Neural progenitor cell (in vitro differentiated cells): ENCODE measurements at regions not wholly inside any gene's neighbourhood (a gene's known extent, or its start where the extent isn't known, plus 50 kb on each side); places are given as distances from the start of the nearest gene placed in this dataset.
A peak's percentile ranks its signal among the peaks of the same experiment; 100 is the strongest.

Source experiments
- DNase-seq: peaks from one replicate; pipeline ENCODE4 v3.0.0-alpha.2; 2016; ENCODE audit warnings: low spot score
- H2AFZ ChIP-seq: fragments of 200-600 bp; sonication (generic); replicated peaks from 2 replicates; pipeline ENCODE4 v1.6.1; 2016; ENCODE audit warnings: antibody characterized with exemption
- H3F3A ChIP-seq: fragments of 200-600 bp; sonication (generic); 2 replicates; pipeline ENCODE4 v1.6.1; 2016; ENCODE audit warnings: antibody characterized with exemption, low read depth
- H3K27ac ChIP-seq: fragments of 200-600 bp; sonication (generic); 2 replicates; pipeline ENCODE4 v1.5.1; 2016; ENCODE audit warnings: mild to moderate bottlenecking
- H3K27me3 ChIP-seq: fragments of 200-600 bp; sonication (generic); 2 replicates; pipeline ENCODE4 v1.6.1; 2016; ENCODE audit warnings: mild to moderate bottlenecking, moderate library complexity
- H3K36me3 ChIP-seq: fragments of 200-600 bp; sonication (generic); 2 replicates; pipeline ENCODE4 v1.5.1; 2016
- H3K4me1 ChIP-seq: fragments of 200-600 bp; sonication (generic); 2 replicates; pipeline ENCODE4 v1.6.1; 2016; ENCODE audit warnings: mixed run types
- H3K4me2 ChIP-seq: fragments of 200-600 bp; sonication (generic); 2 replicates; pipeline ENCODE4 v1.6.1; 2016
- H3K4me3 ChIP-seq: fragments of 200-600 bp; sonication (generic); 2 replicates; pipeline ENCODE4 v1.5.1; 2016
- H3K79me2 ChIP-seq: fragments of 200-600 bp; sonication (generic); 2 replicates; pipeline ENCODE4 v1.6.1; 2016; ENCODE audit warnings: low read depth
- H3K9ac ChIP-seq: fragments of 200-600 bp; sonication (generic); 2 replicates; pipeline ENCODE4 v1.6.1; 2016
- H3K9me3 ChIP-seq: fragments of 200-600 bp; sonication (generic); 2 replicates; pipeline ENCODE4 v1.5.1; 2016; ENCODE audit warnings: low read depth
- H4K20me1 ChIP-seq: fragments of 200-600 bp; sonication (generic); 2 replicates; pipeline ENCODE4 v1.6.1; 2016; ENCODE audit warnings: low read depth
- H3K27ac Mint-ChIP-seq: 3 replicates; pipeline ENCODE4 v1.8.0; 2021; ENCODE audit warnings: mixed read lengths
- H3K27me3 Mint-ChIP-seq: 2 replicates; pipeline ENCODE4 v1.8.0; 2022; ENCODE audit warnings: low read depth, mild to moderate bottlenecking, inconsistent platforms, moderate library complexity, mixed read lengths; ENCODE audit not compliant: insufficient read depth
- H3K36me3 Mint-ChIP-seq: 3 replicates; pipeline ENCODE4 v1.8.0; 2021; ENCODE audit warnings: mixed read lengths
- H3K4me1 Mint-ChIP-seq: 3 replicates; pipeline ENCODE4 v1.8.0; 2021; ENCODE audit warnings: mixed read lengths
- H3K4me3 Mint-ChIP-seq: 3 replicates; pipeline ENCODE4 v1.8.0; 2021; ENCODE audit warnings: mild to moderate bottlenecking, moderate library complexity, mixed read lengths
- H3K9me3 Mint-ChIP-seq: 3 replicates; pipeline ENCODE4 v1.8.0; 2020; ENCODE audit warnings: mixed read lengths
- EZH2 ChIP-seq: fragments of 200-600 bp; sonication (generic); IDR thresholded peaks from 2 replicates; pipeline ENCODE4 v1.6.1; 2017; ENCODE audit warnings: antibody characterized with exemption, mild to moderate bottlenecking, moderate library complexity
- EZH2phosphoT487 ChIP-seq: fragments of 200-600 bp; sonication (generic); IDR thresholded peaks from 2 replicates; pipeline ENCODE4 v1.6.1; 2017; ENCODE audit warnings: antibody characterized with exemption
- TF ChIP-seq, protein P1 (sequence below): fragments of 200-600 bp; sonication (generic); IDR thresholded peaks from 2 replicates; pipeline ENCODE4 v1.5.1; 2017; ENCODE audit warnings: antibody characterized with exemption, mild to moderate bottlenecking

DNA sequence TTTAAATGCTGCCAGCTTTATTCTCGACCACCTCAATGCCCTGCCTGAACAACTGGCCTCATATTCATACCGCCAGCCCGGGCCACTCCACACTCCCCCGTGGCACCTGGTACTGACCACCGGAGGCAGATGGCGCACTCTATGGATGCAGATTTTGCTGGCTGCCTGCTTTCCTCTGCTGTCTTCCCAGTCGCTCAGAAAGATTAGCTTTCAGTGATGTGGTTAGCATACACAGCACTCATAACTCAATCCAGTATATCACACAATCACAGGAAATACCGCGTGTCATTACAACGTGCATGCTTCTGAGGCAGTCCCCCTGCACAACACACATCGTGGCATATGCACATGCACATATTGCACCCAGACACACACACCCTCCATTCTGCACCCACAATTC, 147.2 kb upstream of the BCOR start:
- Mint-ChIP-seq H3K9me3 (peaks cover 5% of the 10 kb centered on the region), H3K36me3 (no peaks in the 10 kb centered on the region), H3K27ac (no peak overlapping the region), H3K4me1 (peaks cover 36% of the 10 kb centered on the region), H3K27me3 (peaks cover 2% of the 10 kb centered on the region), H3K4me3 (no peak overlapping the region)
- Histone ChIP-seq H3K27ac (no peak overlapping the region), H3K4me2 (no peak overlapping the region), H4K20me1 (no peaks in the 10 kb centered on the region), H3F3A (peaks cover 5% of the 10 kb centered on the region), H3K4me3 (no peak overlapping the region), H3K9ac (no peak overlapping the region), H2AFZ (no peak overlapping the region), H3K4me1 (peaks cover 22% of the 10 kb centered on the region), H3K27me3 (no peaks in the 10 kb centered on the region), H3K36me3 (no peaks in the 10 kb centered on the region), H3K79me2 (no peaks in the 10 kb centered on the region), H3K9me3 (no peaks in the 10 kb centered on the region)
- peak; percentile 40 for DNase-seq
- TF ChIP-seq, protein P1, sequence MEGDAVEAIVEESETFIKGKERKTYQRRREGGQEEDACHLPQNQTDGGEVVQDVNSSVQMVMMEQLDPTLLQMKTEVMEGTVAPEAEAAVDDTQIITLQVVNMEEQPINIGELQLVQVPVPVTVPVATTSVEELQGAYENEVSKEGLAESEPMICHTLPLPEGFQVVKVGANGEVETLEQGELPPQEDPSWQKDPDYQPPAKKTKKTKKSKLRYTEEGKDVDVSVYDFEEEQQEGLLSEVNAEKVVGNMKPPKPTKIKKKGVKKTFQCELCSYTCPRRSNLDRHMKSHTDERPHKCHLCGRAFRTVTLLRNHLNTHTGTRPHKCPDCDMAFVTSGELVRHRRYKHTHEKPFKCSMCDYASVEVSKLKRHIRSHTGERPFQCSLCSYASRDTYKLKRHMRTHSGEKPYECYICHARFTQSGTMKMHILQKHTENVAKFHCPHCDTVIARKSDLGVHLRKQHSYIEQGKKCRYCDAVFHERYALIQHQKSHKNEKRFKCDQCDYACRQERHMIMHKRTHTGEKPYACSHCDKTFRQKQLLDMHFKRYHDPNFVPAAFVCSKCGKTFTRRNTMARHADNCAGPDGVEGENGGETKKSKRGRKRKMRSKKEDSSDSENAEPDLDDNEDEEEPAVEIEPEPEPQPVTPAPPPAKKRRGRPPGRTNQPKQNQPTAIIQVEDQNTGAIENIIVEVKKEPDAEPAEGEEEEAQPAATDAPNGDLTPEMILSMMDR, result peak; percentile 23
- TF ChIP-seq EZH2phosphoT487, result no peak

GRCh38 chrX:40243755-40244515, 146.2 kb upstream of the BCOR start:
- Histone ChIP-seq H4K20me1 (no peaks in the 10 kb centered on the region), H3K27ac (no peak overlapping the region), H3K79me2 (no peaks in the 10 kb centered on the region), H3K4me1 (peaks cover 22% of the 10 kb centered on the region), H3K27me3 (no peaks in the 10 kb centered on the region), H3K9me3 (no peaks in the 10 kb centered on the region), H3K36me3 (no peaks in the 10 kb centered on the region), H3F3A (peaks cover 5% of the 10 kb centered on the region), H3K9ac (no peak overlapping the region), H2AFZ (no peak overlapping the region), H3K4me3 (no peak overlapping the region), H3K4me2 (peak overlapping the region; percentile 11)
- H3K27me3 Mint-ChIP-seq, result peaks cover 2% of the 10 kb centered on the region
- TF ChIP-seq EZH2 (no peak), EZH2phosphoT487 (no peak)
- TF ChIP-seq, protein P1, result no peak
- H3K4me1 Mint-ChIP-seq, result peaks cover 36% of the 10 kb centered on the region
- H3K27ac Mint-ChIP-seq, result no peak overlapping the region
- peak; percentile 45 for DNase-seq
- H3K9me3 Mint-ChIP-seq, result peaks cover 10% of the 10 kb centered on the region
- H3K36me3 Mint-ChIP-seq, result no peaks in the 10 kb centered on the region
- H3K4me3 Mint-ChIP-seq, result peak overlapping the region; percentile 11

- no peak overlapping the region for H3K4me3 ChIP-seq
- Mint-ChIP-seq H3K27ac (no peak overlapping the region), H3K4me3 (no peak overlapping the region), H3K27me3 (peaks cover 5% of the 10 kb centered on the region), H3K4me1 (peaks cover 40% of the 10 kb centered on the region), H3K36me3 (no peaks in the 10 kb centered on the region), H3K9me3 (peaks cover 22% of the 10 kb centered on the region)
- H3K27me3 ChIP-seq, result peaks cover 3% of the 10 kb centered on the region
- H3K36me3 ChIP-seq, result no peaks in the 10 kb centered on the region
- H3K4me1 ChIP-seq, result peaks cover 27% of the 10 kb centered on the region
- no peak overlapping the region for H2AFZ ChIP-seq
- no peak overlapping the region for H3K4me2 ChIP-seq
- H3K9me3 ChIP-seq, result no peaks in the 10 kb centered on the region
- no peaks in the 10 kb centered on the region for H3K79me2 ChIP-seq
- H4K20me1 ChIP-seq, result no peaks in the 10 kb centered on the region
- peaks cover 20% of the 10 kb centered on the region for H3F3A ChIP-seq
- no peak for DNase-seq
- TF ChIP-seq, protein P1, result no peak
- TF ChIP-seq EZH2 (no peak), EZH2phosphoT487 (no peak)
- no peak overlapping the region for H3K27ac ChIP-seq
- no peak overlapping the region for H3K9ac ChIP-seq
Observed at GRCh38 chrX:40240844-40241243, 143.1 kb upstream of the BCOR start.
